GM19467 (cell line): ENCODE measurements at regions not wholly inside any gene's neighbourhood (a gene's known extent, or its start where the extent isn't known, plus 50 kb on each side); places are given as distances from the start of the nearest gene placed in this dataset.
"Not testable (repeated sequence)": the region's sequence is repeated elsewhere in the genome, so short reads cannot be mapped to it uniquely, and the experiment has no call there.

Experiments used
- ATAC-seq: cut with Tn5 transposase; IDR thresholded peaks from one replicate; pipeline ENCODE4 v1.9.1; 2021; ENCODE audit warnings: mild to moderate bottlenecking, moderate library complexity; ENCODE audit not compliant: unreplicated experiment

DNA sequence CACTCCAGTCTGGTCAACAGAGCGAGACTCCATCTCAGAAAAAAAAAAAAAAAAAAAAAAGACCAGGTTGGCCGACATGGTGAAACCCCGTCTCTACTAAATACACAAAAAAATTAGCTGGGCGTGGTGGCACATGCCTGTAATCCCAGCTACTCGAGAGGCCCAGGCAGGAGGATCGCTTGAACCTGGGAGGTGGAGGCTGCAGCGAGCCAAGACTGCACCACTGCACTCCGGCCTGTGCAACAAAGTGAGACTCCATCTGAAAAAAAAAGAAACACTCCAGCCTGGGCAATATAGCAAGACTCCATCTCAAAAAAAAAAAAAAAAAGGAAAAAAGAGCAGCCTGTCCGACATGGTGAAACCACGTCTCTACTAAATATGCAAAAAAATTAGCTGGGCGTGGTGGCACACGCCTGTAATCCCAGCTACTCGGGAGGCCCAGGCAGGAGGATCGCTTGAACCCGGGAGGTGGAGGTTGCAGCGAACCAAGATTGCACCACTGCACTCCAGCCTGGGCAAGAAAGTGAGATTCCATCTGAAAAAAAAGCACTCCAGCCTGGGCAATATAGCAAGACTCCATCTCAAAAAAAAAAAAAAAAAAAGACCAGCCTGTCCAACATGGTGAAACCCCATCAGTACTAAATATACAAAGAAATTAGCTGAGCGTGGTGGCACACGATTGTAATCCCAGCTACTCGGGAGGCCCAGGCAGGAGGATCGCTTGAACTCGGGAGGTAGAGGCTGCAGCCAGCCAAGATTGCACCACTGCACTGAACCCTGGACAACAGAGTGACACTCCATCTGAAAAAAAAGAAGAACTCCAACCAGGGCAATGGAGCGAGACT, 343.3 kb upstream of the PLGLB2 start:
- ATAC-seq = not testable (repeated sequence)

DNA sequence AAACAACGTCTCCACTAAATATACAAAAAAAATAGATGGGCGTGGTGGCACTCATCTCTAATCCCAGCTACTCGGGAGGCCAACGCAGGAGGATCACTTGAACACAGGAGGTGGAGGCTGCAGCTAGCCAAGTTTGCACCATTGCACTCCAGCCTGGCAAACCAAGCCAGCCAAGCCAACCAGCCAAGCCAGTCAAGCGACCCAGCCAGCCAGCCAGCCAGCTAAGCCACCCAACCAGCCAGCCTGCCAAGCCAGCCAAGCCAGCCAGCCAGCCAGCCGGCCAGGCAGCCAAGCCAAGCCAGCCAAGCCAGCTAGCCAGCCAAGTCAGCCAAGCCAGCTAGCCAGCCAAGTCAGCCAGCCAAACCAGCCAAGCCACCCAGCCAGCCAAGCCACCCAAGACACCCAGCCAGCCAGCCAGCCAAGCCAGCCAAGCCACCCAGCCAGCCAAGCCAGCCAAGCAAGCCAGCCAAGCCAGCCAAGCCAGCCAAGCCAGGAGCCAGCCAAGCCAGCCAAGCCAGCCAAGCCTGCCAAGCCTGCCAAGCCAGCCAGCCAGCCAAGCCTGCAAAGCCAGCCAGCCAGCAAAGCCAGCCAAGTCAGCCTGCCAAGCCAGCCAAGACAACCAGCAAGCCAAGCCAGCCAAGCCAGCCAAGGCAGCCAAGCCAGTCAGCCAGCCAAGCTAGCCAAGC, 342.2 kb upstream of the PLGLB2 start:
- ATAC-seq = not testable (repeated sequence)

DNA sequence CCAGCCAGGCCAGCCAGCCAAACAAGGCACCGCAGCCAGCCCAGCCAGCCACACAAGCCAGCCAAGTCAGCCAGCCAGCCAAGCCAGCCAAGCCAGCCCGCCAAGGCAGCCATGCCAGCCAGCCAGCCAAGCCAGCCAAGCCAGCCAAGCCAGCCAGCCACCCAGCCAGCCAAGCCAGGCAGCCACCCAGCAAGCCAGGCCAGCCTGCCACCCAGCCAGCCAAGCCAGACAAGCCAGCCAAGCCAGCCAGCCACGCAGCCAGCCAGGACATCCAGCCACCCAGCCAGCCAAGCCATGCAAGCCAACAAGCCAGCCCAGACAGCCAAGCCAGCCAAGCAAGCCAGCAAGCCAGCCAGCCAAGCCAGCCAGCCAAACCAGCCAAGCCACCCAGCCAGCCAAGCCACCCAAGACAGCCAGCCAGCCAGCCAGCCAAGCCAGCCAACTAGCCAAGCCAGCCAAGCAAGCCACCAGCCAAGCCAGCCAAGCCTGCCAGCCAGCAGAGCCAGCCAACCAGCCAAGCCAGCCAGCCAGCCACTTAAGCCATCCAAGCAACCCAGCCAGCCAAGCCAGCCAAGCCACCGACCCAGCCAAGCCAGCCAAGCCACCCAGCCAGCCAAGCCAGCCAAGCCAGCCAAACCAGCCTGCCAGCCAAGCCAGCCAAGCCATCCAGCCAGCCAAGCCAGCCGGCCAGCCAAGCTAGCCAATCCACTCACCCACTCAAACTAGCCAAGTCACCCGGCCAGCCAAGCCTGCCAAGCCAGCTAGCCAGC, 341.3 kb upstream of the PLGLB2 start:
- ATAC-seq = not testable (repeated sequence)

DNA sequence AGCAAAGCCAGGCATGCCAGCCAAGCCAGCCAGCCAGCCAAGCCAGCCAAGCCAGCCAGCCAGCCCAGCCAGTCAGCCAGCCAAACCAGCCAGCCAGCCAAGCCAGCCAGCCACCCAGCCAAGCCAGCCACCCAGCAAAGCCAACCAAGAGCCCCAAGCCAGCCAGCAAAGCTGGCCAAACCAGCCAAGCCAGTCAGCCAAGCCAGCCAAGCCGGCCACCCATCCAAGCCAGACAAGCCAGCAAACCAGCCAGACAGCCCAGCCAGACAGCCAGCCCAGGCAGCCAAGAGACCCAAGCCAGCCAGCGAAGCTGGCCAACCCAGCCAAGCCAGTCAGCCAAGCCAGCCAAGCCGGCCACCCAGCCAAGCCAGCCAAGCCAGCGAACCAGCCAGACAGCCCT, 338.3 kb upstream of the PLGLB2 start:
- not testable (repeated sequence) for ATAC-seq

DNA sequence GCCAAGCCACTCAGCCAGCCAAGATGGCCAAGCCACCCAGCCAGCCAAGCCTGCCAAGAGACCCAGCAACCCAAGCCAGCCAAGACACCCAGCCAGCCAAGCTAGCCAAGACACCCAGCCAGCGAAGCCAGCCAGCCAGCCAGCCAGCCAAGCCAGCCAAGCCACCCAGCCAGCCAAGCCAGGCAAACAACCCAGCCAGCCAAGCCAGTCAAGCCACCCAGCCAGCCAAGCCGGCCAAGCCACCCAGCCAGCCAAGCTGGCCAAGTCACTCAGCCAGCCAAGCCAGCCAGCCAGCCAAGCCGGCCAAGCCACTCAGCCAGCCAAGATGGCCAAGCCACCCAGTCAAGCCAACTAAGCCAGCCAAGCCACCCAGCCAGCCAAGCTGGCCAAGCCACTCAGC, 337.5 kb upstream of the PLGLB2 start:
- not testable (repeated sequence) for ATAC-seq

DNA sequence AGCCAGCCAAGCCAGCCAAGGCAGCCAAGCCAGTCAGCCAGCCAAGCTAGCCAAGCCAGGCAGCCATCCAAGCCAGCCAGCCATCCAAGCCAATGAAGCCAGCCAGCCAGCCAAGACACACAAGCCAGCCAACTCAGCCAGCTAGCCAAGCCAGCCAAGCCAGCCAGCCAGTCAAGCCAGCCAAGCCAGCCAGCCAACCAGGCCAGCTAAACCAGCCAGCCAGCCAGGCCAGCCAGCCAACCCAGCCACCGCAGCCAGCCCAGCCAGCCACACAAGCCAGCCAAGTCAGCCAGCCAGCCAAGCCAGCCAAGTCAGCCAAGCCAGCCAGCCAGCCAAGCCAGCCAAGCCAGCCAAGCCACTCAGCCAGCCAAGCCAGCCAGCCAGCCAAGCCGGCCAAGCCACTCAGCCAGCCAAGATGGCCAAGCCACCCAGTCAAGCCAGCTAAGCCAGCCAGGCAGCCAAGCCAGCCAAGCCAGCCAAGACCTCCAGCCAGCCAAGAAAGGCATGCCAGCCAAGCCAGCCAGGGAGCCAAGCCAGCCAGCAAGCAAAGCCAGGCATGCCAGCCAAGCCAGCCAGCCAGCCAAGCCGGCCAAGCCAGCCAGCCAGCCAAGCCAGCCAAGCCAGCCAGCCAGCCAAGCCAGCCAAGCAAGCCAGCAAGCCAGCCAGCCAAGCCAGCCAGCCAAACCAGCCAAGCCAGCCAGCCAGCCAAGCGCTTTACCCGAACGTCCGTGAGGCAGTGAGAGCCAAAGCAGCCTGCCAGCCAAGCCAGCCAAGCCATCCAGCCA, 335.7 kb upstream of the PLGLB2 start:
- ATAC-seq = not testable (repeated sequence)

DNA sequence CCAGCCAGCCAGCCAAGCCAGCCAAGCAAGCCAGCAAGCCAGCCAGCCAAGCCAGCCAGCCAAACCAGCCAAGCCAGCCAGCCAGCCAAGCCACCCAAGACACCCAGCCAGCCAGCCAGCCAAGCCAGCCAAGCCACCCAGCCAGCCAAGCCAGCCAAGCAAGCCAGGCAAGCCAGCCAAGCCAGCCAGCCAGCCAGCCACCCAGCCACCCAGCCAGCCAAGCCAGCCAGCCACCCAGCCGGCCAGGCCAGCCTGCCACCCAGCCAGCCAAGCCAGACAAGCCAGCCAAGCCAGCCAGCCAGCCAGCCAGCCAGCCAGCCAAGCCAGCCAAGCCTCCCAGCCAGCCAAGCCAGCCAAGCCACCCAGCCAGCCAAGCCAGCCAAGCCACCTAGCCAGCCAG, 333.6 kb upstream of the PLGLB2 start:
- not testable (repeated sequence) for ATAC-seq

DNA sequence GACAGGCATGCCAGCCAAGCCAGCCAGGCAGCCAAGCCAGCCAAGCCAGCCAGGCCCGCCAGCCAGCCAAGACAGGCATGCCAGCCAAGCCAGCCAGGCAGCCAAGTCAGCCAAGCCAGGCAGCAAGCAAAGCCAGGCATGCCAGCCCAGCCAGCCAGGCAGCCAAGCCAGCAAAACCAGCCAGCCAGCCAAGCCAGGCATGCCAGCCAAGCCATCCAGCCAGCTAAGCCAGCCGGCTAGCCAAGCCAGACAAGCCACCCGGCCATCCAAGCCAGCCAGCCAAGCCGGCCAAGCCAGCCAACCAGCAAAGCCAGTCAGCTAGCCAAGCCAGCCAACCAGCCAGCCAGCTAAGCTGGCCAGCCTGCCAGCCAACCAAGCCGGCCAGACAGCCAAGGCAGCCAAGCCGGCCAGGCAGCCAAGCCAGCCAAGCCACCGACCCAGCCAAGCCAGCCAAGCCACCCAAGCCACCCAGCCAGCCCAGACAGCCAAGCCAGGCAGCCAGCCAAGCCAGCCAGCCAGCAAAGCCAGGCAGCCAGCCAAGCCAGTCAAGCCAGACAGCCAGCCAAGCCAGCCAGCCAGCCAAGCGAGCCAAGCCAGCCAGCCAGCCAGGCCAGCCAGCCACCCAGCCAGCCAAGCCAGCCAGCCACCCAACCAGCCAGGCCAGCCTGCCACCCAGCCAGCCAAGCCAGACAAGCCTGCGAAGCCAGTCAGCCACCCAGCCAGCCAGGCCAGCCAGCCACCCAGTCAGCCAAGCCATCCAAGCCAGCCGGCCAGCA, 332.9 kb upstream of the PLGLB2 start:
- not testable (repeated sequence) for ATAC-seq

DNA sequence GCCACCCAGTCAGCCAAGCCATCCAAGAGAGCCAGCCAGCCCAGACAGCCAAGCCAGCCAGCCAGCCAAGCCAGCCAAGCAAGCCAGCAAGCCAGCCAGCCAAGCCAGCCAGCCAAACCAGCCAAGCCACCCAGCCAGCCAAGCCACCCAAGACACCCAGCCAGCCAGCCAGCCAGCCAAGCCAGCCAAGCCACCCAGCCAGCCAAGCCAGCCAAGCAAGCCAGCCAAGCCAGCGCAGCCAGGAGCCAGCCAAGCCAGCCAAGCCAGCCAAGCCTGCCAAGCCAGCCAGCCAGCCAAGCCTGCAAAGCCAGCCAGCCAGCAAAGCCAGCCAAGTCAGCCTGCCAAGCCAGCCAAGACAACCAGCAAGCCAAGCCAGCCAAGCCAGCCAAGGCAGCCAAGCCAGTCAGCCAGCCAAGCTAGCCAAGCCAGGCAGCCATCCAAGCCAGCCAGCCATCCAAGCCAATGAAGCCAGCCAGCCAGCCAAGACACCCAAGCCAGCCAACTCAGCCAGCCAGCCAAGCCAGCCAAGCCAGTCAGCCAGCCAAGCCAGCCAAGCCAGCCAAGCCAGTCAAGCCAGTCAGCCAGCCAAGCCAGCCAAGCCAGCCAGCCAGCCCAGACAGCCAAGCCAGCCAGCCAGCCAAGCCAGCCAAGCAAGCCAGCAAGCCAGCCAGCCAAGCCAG, 332.2 kb upstream of the PLGLB2 start:
- not testable (repeated sequence) for ATAC-seq

DNA sequence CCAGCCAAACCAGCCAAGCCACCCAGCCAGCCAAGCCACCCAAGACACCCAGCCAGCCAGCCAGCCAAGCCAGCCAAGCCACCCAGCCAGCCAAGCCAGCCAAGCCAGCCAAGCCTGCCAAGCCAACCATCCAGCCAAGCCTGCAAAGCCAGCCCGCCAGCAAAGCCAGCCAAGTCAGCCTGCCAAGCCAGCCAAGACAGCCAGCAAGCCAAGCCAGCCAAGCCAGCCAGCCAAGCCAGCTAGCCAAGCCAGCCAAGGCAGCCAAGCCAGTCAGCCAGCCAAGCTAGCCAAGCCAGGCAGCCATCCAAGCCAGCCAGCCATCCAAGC, 331.7 kb upstream of the PLGLB2 start:
- ATAC-seq = not testable (repeated sequence)

DNA sequence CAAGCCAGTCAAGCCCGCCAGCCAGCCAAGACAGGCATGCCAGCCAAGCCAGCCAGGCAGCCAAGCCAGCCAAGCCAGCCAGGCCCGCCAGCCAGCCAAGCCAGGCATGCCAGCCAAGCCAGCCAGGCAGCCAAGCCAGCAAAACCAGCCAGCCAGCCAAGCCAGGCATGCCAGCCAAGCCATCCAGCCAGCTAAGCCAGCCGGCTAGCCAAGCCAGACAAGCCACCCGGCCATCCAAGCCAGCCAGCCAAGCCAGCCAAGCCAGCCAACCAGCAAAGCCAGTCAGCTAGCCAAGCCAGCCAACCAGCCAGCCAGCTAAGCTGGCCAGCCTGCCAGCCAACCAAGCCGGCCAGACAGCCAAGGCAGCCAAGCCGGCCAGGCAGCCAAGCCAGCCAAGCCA, 330.7 kb upstream of the PLGLB2 start:
- ATAC-seq = not testable (repeated sequence)

DNA sequence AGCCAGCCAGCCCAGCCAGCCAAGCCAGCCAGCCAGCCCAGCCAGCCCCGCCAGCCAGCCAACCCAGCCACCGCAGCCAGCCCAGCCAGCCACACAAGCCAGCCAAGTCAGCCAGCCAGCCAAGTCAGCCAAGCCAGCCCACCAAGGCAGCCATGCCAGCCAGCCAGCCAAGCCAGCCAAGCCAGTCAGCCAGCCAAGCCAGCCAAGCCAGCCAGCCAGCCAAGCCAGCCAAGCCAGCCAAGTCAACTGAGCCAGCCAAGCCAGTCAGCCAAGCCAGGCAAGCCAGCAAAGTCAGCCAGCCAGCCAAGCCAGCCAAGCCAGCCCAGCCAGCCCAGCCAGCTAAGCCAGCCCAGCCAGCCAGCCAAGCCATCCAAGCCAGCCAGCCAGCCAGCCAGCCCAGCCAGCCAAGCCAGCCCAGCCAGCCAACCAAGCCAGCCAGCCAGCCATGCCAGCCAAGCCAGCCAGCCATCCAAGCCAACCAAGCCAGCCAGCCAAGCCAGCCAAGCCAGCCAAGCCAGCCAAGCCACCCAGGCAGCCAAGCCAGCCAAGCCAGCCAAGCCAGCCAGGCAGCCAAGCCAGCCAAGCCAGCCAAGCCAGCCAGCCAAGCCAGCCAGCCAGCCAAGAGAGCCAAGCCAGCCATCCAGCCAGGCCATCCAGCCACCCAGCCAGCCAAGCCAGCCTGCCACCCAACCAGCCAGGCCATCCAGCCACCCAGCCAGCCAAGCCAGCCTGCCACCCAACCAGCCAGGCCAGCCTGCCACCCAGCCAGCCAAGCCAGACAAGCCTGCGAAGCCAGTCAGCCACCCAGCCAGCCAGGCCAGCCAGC, 329.9 kb upstream of the PLGLB2 start:
- ATAC-seq = not testable (repeated sequence)

DNA sequence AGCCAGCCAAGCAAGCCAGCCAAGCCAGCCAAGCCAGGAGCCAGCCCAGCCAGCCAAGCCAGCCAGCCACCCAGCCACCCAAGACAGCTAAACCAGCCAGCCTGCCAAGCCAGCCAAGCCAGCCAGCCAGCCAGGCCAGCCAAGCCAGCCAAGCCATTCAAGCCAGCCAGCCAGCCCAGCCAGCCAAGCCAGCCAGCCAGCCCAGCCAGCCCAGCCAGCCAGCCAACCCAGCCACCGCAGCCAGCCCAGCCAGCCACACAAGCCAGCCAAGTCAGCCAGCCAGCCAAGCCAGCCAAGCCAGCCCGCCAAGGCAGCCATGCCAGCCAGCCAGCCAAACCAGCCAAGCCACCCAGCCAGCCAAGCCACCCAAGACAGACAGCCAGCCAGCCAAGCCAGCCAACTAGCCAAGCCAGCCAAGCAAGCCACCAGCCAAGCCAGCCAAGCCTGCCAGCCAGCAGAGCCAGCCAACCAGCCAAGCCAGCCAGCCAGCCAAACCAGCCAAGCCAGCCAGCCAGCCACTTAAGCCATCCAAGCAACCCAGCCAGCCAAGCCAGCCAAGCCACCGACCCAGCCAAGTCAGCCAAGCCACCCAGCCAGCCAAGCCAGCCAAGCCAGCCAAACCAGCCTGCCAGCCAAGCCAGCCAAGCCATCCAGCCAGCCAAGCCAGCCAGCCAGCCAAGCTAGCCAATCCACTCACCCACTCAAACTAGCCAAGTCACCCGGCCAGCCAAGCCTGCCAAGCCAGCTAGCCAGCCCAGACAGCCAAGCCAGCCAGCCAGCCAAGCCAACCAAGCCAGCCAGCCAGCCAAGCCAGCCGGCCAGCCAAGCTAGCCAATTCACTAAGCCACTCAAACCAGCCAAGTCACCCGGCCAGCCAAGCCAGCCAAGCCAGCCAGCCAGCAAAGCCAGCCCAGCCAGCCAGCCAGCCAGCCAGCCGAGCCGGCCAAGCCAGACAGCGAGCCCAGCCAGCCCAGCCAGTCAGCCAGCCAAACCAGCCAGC, 328.8 kb upstream of the PLGLB2 start:
- ATAC-seq = not testable (repeated sequence)

DNA sequence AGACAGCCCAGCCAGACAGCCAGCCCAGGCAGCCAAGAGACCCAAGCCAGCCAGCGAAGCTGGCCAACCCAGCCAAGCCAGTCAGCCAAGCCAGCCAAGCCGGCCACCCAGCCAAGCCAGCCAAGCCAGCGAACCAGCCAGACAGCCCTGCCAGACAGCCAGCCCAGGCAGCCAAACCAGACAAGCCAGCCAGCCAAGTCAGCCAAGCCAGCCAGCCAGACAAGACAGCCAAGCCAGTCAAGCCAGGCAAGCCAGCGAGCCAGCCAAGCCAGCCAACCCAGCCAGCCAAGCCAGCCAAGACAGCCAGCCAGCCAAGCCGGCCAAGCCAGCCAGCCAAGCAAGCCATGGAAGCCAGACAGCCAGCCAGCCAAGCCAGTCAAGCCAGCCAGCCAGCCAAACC, 327.9 kb upstream of the PLGLB2 start:
- ATAC-seq = not testable (repeated sequence)

DNA sequence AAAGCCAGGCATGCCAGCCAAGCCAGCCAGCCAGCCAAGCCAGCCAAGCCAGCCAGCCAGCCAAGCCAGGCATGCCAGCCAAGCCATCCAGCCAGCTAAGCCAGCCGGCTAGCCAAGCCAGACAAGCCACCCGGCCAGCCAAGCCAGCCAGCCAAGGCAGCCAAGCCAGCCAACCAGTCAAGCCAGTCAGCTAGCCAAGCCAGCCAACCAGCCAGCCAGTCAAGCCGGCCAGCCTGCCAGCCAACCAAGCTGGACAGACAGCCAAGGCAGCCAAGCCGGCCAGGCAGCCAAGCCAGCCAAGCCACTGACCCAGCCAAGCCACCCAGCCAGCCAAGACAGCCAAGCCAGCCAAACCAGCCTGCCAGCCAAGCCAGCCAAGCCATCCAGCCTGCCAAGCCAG, 326.9 kb upstream of the PLGLB2 start:
- ATAC-seq = not testable (repeated sequence)

DNA sequence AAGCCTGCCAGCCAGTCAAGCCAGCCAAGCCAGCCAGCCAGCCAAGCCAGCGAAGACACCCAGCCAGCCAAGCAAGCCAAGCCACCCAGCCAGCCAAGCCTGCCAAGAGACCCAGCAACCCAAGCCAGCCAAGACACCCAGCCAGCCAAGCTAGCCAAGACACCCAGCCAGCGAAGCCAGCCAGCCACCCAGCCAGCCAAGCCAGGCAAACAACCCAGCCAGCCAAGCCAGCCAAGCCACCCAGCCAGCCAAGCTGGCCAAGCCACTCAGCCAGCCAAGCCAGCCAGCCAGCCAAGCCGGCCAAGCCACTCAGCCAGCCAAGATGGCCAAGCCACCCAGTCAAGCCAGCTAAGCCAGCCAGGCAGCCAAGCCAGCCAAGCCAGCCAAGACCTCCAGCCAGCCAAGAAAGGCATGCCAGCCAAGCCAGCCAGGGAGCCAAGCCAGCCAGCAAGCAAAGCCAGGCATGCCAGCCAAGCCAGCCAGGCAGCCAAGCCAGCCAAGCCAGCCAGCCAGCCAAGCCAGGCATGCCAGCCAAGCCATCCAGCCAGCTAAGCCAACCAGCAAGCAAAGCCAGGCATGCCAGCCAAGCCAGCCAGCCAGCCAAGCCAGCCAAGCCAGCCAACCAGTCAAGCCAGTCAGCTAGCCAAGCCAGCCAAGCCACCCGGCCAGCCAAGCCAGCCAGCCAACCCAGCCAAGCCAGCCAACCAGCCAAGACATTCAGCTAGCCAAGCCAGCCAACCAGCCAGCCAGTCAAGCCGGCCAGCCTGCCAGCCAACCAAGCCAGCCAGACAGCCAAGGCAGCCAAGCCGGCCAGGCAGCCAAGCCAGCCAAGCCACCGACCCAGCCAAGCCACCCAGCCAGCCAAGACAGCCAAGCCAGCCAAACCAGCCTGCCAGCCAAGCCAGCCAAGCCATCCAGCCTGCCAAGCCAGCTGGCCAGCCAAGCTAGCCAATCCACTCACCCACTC, 323.8 kb upstream of the PLGLB2 start:
- ATAC-seq = not testable (repeated sequence)
